Kidney epithelial cell (primary cell): ENCODE measurements at regions not wholly inside any gene's neighbourhood (a gene's known extent, or its start where the extent isn't known, plus 50 kb on each side); places are given as distances from the start of the nearest gene placed in this dataset.

Experiments
- DNase-seq: peaks from one replicate; pipeline ENCODE4 v3.0.0-alpha.2; 2010; ENCODE audit warnings: low read depth
- H3K27me3 ChIP-seq: 2 replicates; pipeline ENCODE4 v1.6.0; 2011; ENCODE audit warnings: low read length; ENCODE audit not compliant: control insufficient read depth, insufficient read depth
- H3K36me3 ChIP-seq: 2 replicates; pipeline ENCODE4 v1.5.1; 2011; ENCODE audit warnings: low read length; ENCODE audit not compliant: control insufficient read depth, insufficient read depth
- H3K4me3 ChIP-seq: 2 replicates; pipeline ENCODE4 v1.5.1; 2011; ENCODE audit warnings: low read depth, mild to moderate bottlenecking, control low read depth, low read length
- TF ChIP-seq, protein P1 (sequence below): IDR thresholded peaks from 2 replicates; pipeline ENCODE4 v1.5.1; 2011; ENCODE audit warnings: mild to moderate bottlenecking, moderate library complexity, low read length, control low read depth, inconsistent platforms; ENCODE audit not compliant: insufficient read depth, poor library complexity, severe bottlenecking

DNA sequence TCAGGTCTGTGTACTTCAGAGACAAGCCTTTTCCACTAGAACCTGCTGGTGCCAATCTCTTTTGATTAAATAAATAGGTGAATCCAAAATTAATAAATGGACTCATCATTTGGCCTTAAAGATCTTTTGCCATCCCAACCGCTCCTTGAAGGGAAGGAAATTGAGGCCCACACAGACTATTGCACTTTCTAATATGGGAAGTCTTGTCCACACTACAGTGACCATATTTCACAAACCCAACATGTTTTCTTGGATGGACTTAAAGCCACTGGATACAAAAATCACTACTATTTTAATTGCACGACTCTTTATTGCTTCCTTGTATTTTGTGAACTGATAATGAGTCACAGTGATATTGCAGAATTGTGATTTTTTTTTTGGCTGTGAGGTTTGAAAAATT is 135.0 kb downstream of the DIRAS2 start:
- no peak for DNase-seq
- H3K27me3 ChIP-seq = no peaks in the 10 kb centered on the region
- no peak overlapping the region for H3K4me3 ChIP-seq
- H3K36me3 ChIP-seq = no peaks in the 10 kb centered on the region
- TF ChIP-seq, protein P1, sequence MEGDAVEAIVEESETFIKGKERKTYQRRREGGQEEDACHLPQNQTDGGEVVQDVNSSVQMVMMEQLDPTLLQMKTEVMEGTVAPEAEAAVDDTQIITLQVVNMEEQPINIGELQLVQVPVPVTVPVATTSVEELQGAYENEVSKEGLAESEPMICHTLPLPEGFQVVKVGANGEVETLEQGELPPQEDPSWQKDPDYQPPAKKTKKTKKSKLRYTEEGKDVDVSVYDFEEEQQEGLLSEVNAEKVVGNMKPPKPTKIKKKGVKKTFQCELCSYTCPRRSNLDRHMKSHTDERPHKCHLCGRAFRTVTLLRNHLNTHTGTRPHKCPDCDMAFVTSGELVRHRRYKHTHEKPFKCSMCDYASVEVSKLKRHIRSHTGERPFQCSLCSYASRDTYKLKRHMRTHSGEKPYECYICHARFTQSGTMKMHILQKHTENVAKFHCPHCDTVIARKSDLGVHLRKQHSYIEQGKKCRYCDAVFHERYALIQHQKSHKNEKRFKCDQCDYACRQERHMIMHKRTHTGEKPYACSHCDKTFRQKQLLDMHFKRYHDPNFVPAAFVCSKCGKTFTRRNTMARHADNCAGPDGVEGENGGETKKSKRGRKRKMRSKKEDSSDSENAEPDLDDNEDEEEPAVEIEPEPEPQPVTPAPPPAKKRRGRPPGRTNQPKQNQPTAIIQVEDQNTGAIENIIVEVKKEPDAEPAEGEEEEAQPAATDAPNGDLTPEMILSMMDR = no peak

DNA sequence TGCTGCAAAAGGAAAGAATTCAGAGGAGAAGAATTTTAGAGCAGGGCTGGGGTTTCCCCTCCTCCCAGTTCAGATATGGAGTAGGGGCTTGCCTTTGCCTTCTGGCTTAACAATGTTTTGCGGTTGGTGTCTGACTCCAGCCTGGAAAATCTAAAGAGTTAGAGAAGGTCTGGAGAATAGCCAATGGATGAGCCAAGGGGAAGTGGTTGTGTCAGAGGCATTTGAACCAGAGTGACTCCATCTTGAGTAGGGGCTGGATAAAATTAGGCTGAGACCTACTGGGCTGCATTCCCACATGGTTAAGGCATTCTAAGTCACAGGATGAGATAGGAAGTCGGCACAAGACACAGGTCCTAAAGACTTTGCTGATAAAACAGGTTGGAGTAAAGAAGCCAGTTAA is 133.7 kb downstream of the DIRAS2 start:
- DNase-seq = no peak
- Histone ChIP-seq H3K36me3 (no peaks in the 10 kb centered on the region), H3K4me3 (no peak overlapping the region), H3K27me3 (no peaks in the 10 kb centered on the region)
- TF ChIP-seq, protein P1 = no peak

- Histone ChIP-seq H3K4me3 (no peak overlapping the region), H3K27me3 (no peaks in the 10 kb centered on the region), H3K36me3 (no peaks in the 10 kb centered on the region)
- TF ChIP-seq, protein P1 = no peak
- DNase-seq = no peak
Observed at GRCh38 chr9:90511711-90512110, 130.9 kb downstream of the DIRAS2 start.

GRCh38 chr9:90514877-90515276 is 127.7 kb downstream of the DIRAS2 start:
- H3K27me3 ChIP-seq = no peaks in the 10 kb centered on the region
- no peak for DNase-seq
- H3K4me3 ChIP-seq = no peak overlapping the region
- TF ChIP-seq, protein P1 = no peak
- H3K36me3 ChIP-seq = no peaks in the 10 kb centered on the region

- no peaks in the 10 kb centered on the region for H3K36me3 ChIP-seq
- H3K4me3 ChIP-seq = no peak overlapping the region
- TF ChIP-seq, protein P1 = no peak
- no peaks in the 10 kb centered on the region for H3K27me3 ChIP-seq
- DNase-seq = no peak
Observed at GRCh38 chr9:90515510-90515909, 127.1 kb downstream of the DIRAS2 start.

DNA sequence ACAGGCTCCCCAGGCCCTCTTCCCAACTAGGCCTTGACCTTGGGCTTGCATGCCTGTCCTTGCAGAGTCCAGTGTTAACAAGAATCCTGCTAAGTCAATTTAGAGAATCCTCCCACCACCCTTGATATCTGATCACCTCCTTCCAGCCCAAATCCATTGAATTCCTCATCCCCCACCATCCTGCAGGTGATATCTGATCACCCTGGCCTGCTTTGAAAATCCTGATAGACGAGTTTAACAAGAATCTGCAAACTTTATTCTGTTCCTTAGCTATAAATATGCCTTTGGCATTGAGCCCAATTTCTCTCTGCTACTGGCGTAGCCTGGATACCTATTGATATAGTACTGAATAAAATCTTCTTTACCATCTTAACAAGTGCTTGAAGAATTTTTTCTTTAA is 125.5 kb downstream of the DIRAS2 start:
- H3K36me3 ChIP-seq = no peaks in the 10 kb centered on the region
- no peak overlapping the region for H3K4me3 ChIP-seq
- TF ChIP-seq, protein P1 = no peak
- no peak for DNase-seq
- H3K27me3 ChIP-seq = no peaks in the 10 kb centered on the region
